ENCODE measurements at regions not wholly inside any gene's neighbourhood (a gene's known extent, or its start where the extent isn't known, plus 50 kb on each side); places are given as distances from the start of the nearest gene placed in this dataset.

GRCh38 chr18:46402396-46402795 lies 254.6 kb downstream of the LOXHD1 start:
- Histone ChIP-seq H4K20me1 (ENCODE audit: insufficient read depth, poor library complexity, severe bottlenecking) (no peaks in the 10 kb centered on the region), H2AFZ (no peak overlapping the region), H3K4me1 (ENCODE audit: insufficient read depth) (peaks cover 8% of the 10 kb centered on the region), H3K79me2 (no peaks in the 10 kb centered on the region), H3K4me3 (no peak overlapping the region), H3K9me2 (replicated peaks; ENCODE audit: insufficient read depth) (no peaks in the 10 kb centered on the region), H3K36me3 (replicated peaks; ENCODE audit: insufficient read depth, low read depth) (no peaks in the 10 kb centered on the region), H3K4me2 (no peak overlapping the region), H3K27ac (peak overlapping the region; percentile 42), H3K27me3 (no peaks in the 10 kb centered on the region), H3K9me3 (ENCODE audit: low read depth) (no peaks in the 10 kb centered on the region)
- TF ChIP-seq EZH2 (IDR thresholded peaks at IDR 0.05; ENCODE audit: borderline replicate concordance) = no peak
- DNase-seq (ENCODE audit: low spot score) = no peak
- 71% methylated on average over 4 of the region's 4 CpGs for WGBS (ENCODE audit: low lambda C conversion rate, missing lambda C conversion rate)

- Histone ChIP-seq H4K20me1 (ENCODE audit: insufficient read depth, poor library complexity, severe bottlenecking) (no peaks in the 10 kb centered on the region), H3K4me2 (no peak overlapping the region), H2AFZ (no peak overlapping the region), H3K4me3 (no peak overlapping the region), H3K4me1 (ENCODE audit: insufficient read depth) (peaks cover 8% of the 10 kb centered on the region), H3K27me3 (no peaks in the 10 kb centered on the region), H3K9me2 (replicated peaks; ENCODE audit: insufficient read depth) (no peaks in the 10 kb centered on the region), H3K79me2 (no peaks in the 10 kb centered on the region), H3K27ac (peak overlapping the region; percentile 42), H3K36me3 (replicated peaks; ENCODE audit: insufficient read depth, low read depth) (no peaks in the 10 kb centered on the region), H3K9me3 (ENCODE audit: low read depth) (no peaks in the 10 kb centered on the region)
- no peak for DNase-seq (ENCODE audit: low spot score)
- WGBS (ENCODE audit: low lambda C conversion rate, missing lambda C conversion rate) = 43% methylated on average over 4 of the region's 4 CpGs
- TF ChIP-seq EZH2 (IDR thresholded peaks at IDR 0.05; ENCODE audit: borderline replicate concordance) (no peak), EZH2phosphoT487 (IDR thresholded peaks at IDR 0.05; ENCODE audit: low read depth, severe bottlenecking, unreplicated experiment) (no peak), CTCF (IDR thresholded peaks at IDR 0.05; ENCODE audit: poor library complexity) (no peak)
Observed at GRCh38 chr18:46402945-46403344, 254.1 kb downstream of the LOXHD1 start.

- H3K27ac ChIP-seq = no peak overlapping the region
- TF ChIP-seq EZH2 (IDR thresholded peaks at IDR 0.05; ENCODE audit: borderline replicate concordance) = no peak
- no peak for TF ChIP-seq EZH2phosphoT487 (IDR thresholded peaks at IDR 0.05; ENCODE audit: low read depth, severe bottlenecking, unreplicated experiment)
- no peak for TF ChIP-seq CTCF (IDR thresholded peaks at IDR 0.05; ENCODE audit: poor library complexity)
- no peaks in the 10 kb centered on the region for H3K9me2 ChIP-seq (replicated peaks; ENCODE audit: insufficient read depth)
- H3K27me3 ChIP-seq = no peaks in the 10 kb centered on the region
- H2AFZ ChIP-seq = no peak overlapping the region
- WGBS (ENCODE audit: low lambda C conversion rate, missing lambda C conversion rate) = 92% methylated on average over 9 of the region's 9 CpGs
- peaks cover 3% of the 10 kb centered on the region for H3K4me1 ChIP-seq (ENCODE audit: insufficient read depth)
- DNase-seq (ENCODE audit: low spot score) = no peak
- no peak overlapping the region for H3K4me3 ChIP-seq
- no peaks in the 10 kb centered on the region for H3K9me3 ChIP-seq (ENCODE audit: low read depth)
- no peaks in the 10 kb centered on the region for H3K79me2 ChIP-seq
- H3K36me3 ChIP-seq (replicated peaks; ENCODE audit: insufficient read depth, low read depth) = no peaks in the 10 kb centered on the region
- H4K20me1 ChIP-seq (ENCODE audit: insufficient read depth, poor library complexity, severe bottlenecking) = no peaks in the 10 kb centered on the region
- no peak overlapping the region for H3K4me2 ChIP-seq
Observed at GRCh38 chr18:46405832-46406538, 251.0 kb downstream of the LOXHD1 start.

GRCh38 chr18:46406539-46406932 lies 250.5 kb downstream of the LOXHD1 start:
- H3K27me3 ChIP-seq = no peaks in the 10 kb centered on the region
- no peak overlapping the region for H3K4me3 ChIP-seq
- H3K9me2 ChIP-seq (replicated peaks; ENCODE audit: insufficient read depth) = no peaks in the 10 kb centered on the region
- no peak for TF ChIP-seq CTCF (IDR thresholded peaks at IDR 0.05; ENCODE audit: poor library complexity)
- H3K36me3 ChIP-seq (replicated peaks; ENCODE audit: insufficient read depth, low read depth) = no peaks in the 10 kb centered on the region
- no peak for DNase-seq (ENCODE audit: low spot score)
- no peaks in the 10 kb centered on the region for H4K20me1 ChIP-seq (ENCODE audit: insufficient read depth, poor library complexity, severe bottlenecking)
- H3K4me1 ChIP-seq (ENCODE audit: insufficient read depth) = peaks cover 3% of the 10 kb centered on the region
- 93% methylated on average over 4 of the region's 4 CpGs for WGBS (ENCODE audit: low lambda C conversion rate, missing lambda C conversion rate)
- H2AFZ ChIP-seq = no peak overlapping the region
- H3K79me2 ChIP-seq = no peaks in the 10 kb centered on the region
- H3K27ac ChIP-seq = no peak overlapping the region
- H3K9me3 ChIP-seq (ENCODE audit: low read depth) = no peaks in the 10 kb centered on the region
- H3K4me2 ChIP-seq = no peak overlapping the region

Measured in hepatocyte (in vitro differentiated cells).